ENCODE measurements at regions not wholly inside any gene's neighbourhood (a gene's known extent, or its start where the extent isn't known, plus 50 kb on each side); places are given as distances from the start of the nearest gene placed in this dataset.

- H3K9ac ChIP-seq (ENCODE audit: low read length), result no peak overlapping the region
- no peaks in the 10 kb centered on the region for H3K9me3 ChIP-seq (ENCODE audit: insufficient read depth, low read length)
- no peaks in the 10 kb centered on the region for H3K9me2 ChIP-seq (replicated peaks; ENCODE audit: insufficient read depth, low read length)
- no peaks in the 10 kb centered on the region for H3K27me3 ChIP-seq (ENCODE audit: low read length)
- no peak overlapping the region for H3K4me2 ChIP-seq (ENCODE audit: low read depth, low read length, poor library complexity, severe bottlenecking)
- H2AFZ ChIP-seq (ENCODE audit: low read depth, low read length, severe bottlenecking), result no peak overlapping the region
- H3K4me3 ChIP-seq (ENCODE audit: insufficient read depth, low read length, poor library complexity, severe bottlenecking), result no peak overlapping the region
- H3K36me3 ChIP-seq (ENCODE audit: low read length), result no peaks in the 10 kb centered on the region
- TF ChIP-seq CTCF (IDR thresholded peaks at IDR 0.05; ENCODE audit: insufficient read depth, low read length, poor library complexity, severe bottlenecking) (no peak), EZH2phosphoT487 (conservative IDR thresholded peaks at IDR 0.05; ENCODE audit: low read length) (no peak)
- no peaks in the 10 kb centered on the region for H3K79me2 ChIP-seq (ENCODE audit: insufficient read depth, low read length)
- no peaks in the 10 kb centered on the region for H4K20me1 ChIP-seq (ENCODE audit: low read depth, low read length)
- H3K27ac ChIP-seq (ENCODE audit: low read depth, low read length), result no peak overlapping the region
- H3F3A ChIP-seq (ENCODE audit: insufficient read depth), result no peaks in the 10 kb centered on the region
Measured at GRCh38 chr17:77861133-77861695, 97.3 kb upstream of the TNRC6C start.

GRCh38 chr17:77861981-77862645 lies 96.4 kb upstream of the TNRC6C start:
- H2AFZ ChIP-seq (ENCODE audit: low read depth, low read length, severe bottlenecking), result no peak overlapping the region
- H3K9me2 ChIP-seq (replicated peaks; ENCODE audit: insufficient read depth, low read length), result no peaks in the 10 kb centered on the region
- H3K27ac ChIP-seq (ENCODE audit: low read depth, low read length), result no peak overlapping the region
- H3K9ac ChIP-seq (ENCODE audit: low read length), result no peak overlapping the region
- TF ChIP-seq EZH2phosphoT487 (conservative IDR thresholded peaks at IDR 0.05; ENCODE audit: low read length) (no peak), CTCF (IDR thresholded peaks at IDR 0.05; ENCODE audit: insufficient read depth, low read length, poor library complexity, severe bottlenecking) (no peak)
- H4K20me1 ChIP-seq (ENCODE audit: low read depth, low read length), result no peaks in the 10 kb centered on the region
- H3K36me3 ChIP-seq (ENCODE audit: low read length), result no peaks in the 10 kb centered on the region
- no peak overlapping the region for H3K4me3 ChIP-seq (ENCODE audit: insufficient read depth, low read length, poor library complexity, severe bottlenecking)
- no peaks in the 10 kb centered on the region for H3K79me2 ChIP-seq (ENCODE audit: insufficient read depth, low read length)
- no peak overlapping the region for H3K4me2 ChIP-seq (ENCODE audit: low read depth, low read length, poor library complexity, severe bottlenecking)
- no peaks in the 10 kb centered on the region for H3K27me3 ChIP-seq (ENCODE audit: low read length)
- H3K9me3 ChIP-seq (ENCODE audit: insufficient read depth, low read length), result no peaks in the 10 kb centered on the region
- no peaks in the 10 kb centered on the region for H3F3A ChIP-seq (ENCODE audit: insufficient read depth)

GRCh38 chr17:77862890-77863813 lies 95.4 kb upstream of the TNRC6C start:
- Histone ChIP-seq H3K36me3 (ENCODE audit: low read length) (no peaks in the 10 kb centered on the region), H3K79me2 (ENCODE audit: insufficient read depth, low read length) (no peaks in the 10 kb centered on the region), H3K27me3 (ENCODE audit: low read length) (no peaks in the 10 kb centered on the region), H4K20me1 (ENCODE audit: low read depth, low read length) (no peaks in the 10 kb centered on the region), H3K4me2 (ENCODE audit: low read depth, low read length, poor library complexity, severe bottlenecking) (no peak overlapping the region), H3K4me3 (ENCODE audit: insufficient read depth, low read length, poor library complexity, severe bottlenecking) (no peak overlapping the region), H3K9ac (ENCODE audit: low read length) (no peak overlapping the region), H3K9me2 (replicated peaks; ENCODE audit: insufficient read depth, low read length) (no peaks in the 10 kb centered on the region), H3K27ac (ENCODE audit: low read depth, low read length) (no peak overlapping the region), H3K9me3 (ENCODE audit: insufficient read depth, low read length) (no peaks in the 10 kb centered on the region), H3F3A (ENCODE audit: insufficient read depth) (no peaks in the 10 kb centered on the region), H2AFZ (ENCODE audit: low read depth, low read length, severe bottlenecking) (no peak overlapping the region)
- TF ChIP-seq EZH2phosphoT487 (conservative IDR thresholded peaks at IDR 0.05; ENCODE audit: low read length), result no peak
- no peak for TF ChIP-seq CTCF (IDR thresholded peaks at IDR 0.05; ENCODE audit: insufficient read depth, low read length, poor library complexity, severe bottlenecking)
